Testis (tissue), 2 donors: ENCODE measurements at regions not wholly inside any gene's neighbourhood (a gene's known extent, or its start where the extent isn't known, plus 50 kb on each side); places are given as distances from the start of the nearest gene placed in this dataset.

Experiments
- DNase-seq: peaks from one replicate; pipeline ENCODE4 v3.0.0-alpha.2; 2019
- H3K27ac ChIP-seq, 2 donors: fragments of 200-600 bp; sonication (generic); one replicate each; pipeline ENCODE4 v1.5.1; 2019
- H3K27me3 ChIP-seq: fragments of 200-600 bp; sonication (generic); one replicate; pipeline ENCODE4 v1.5.1; 2019
- H3K36me3 ChIP-seq: fragments of 200-600 bp; sonication (generic); one replicate; pipeline ENCODE4 v1.5.1; 2017; ENCODE audit warnings: low read depth; ENCODE audit errors: missing control alignments
- H3K4me1 ChIP-seq: fragments of 200-600 bp; sonication (generic); one replicate; pipeline ENCODE4 v1.5.1; 2019
- H3K4me3 ChIP-seq, 2 donors: fragments of 200-600 bp; sonication (generic); one replicate each; pipeline ENCODE4 v1.5.1; 2017 to 2019
- H3K9me3 ChIP-seq: fragments of 200-600 bp; sonication (generic); one replicate; pipeline ENCODE4 v1.5.1; 2017
- CTCF ChIP-seq, 3 experiments: fragments of 450-650 bp in 2 of 3; fragments of 200-600 bp in 1 of 3; sonication (generic) in 1 of 3; IDR thresholded peaks; one replicate each; pipeline ENCODE4 v1.5.1; 2016 to 2019; ENCODE audit warnings: antibody characterized with exemption in 3 of 3, mild to moderate bottlenecking in 2 of 3, moderate library complexity in 1 of 3
- POLR2A ChIP-seq: fragments of 450-650 bp; IDR thresholded peaks from one replicate; pipeline ENCODE4 v1.6.1; 2017; ENCODE audit warnings: antibody characterized with exemption, mild to moderate bottlenecking, moderate library complexity
- WGBS, 2 donors: methylation state at CpG; one replicate each; pipeline ENCODE4 v1.1.5; 2018; 5-methylcytosine and 5-hydroxymethylcytosine counted together
- intact Hi-C: fragments of 100-400 bp; cut with DNase I; formaldehyde crosslinking; loops from one replicate; pipeline ENCODE4 v1.15.1; 2023; ENCODE audit warnings: low total_unique reads

DNA sequence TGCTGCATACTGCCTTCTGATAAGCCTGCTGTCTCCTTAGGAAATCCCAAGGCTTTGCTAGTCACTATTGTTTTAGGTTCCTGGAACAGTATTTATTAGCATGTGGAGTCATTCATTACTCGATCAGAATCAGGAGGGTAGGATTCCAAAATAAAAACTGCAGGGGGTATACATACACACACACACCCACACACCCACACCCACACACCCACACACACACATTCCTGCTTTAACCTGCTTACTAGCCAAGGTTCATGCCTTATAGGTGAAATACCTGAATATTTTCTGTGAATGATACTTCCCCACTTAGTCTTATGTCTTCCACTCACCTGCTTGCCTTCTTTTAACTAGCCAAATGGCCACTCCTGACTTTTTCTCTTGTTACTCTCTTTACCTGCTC lies 325.1 kb downstream of the ADGRL2 start:
- no peak for DNase-seq
- Histone ChIP-seq H3K4me3 (no peak overlapping the region), H3K9me3 (no peaks in the 10 kb centered on the region), H3K36me3 (no peaks in the 10 kb centered on the region), H3K4me1 (no peaks in the 10 kb centered on the region), H3K27me3 (no peaks in the 10 kb centered on the region), H3K27ac (no peak overlapping the region)
- 83 to 92% methylated on average over 1 of the region's 1 CpG for WGBS, 2 donors
- no peak for TF ChIP-seq CTCF (IDR thresholded peaks at IDR 0.05)
- no peak for TF ChIP-seq POLR2A
- intact Hi-C loops = no loop called here

GRCh38 chr1:82125119-82125518 lies 324.4 kb downstream of the ADGRL2 start:
- WGBS, 2 donors = 73 to 78% methylated on average over 3 of the region's 3 CpGs
- Histone ChIP-seq H3K27me3 (no peaks in the 10 kb centered on the region), H3K36me3 (no peaks in the 10 kb centered on the region), H3K27ac (no peak overlapping the region), H3K4me1 (no peaks in the 10 kb centered on the region), H3K4me3 (no peak overlapping the region), H3K9me3 (no peaks in the 10 kb centered on the region)
- intact Hi-C loops = no loop called here
- DNase-seq = no peak
- TF ChIP-seq POLR2A (no peak), CTCF (IDR thresholded peaks at IDR 0.05) (no peak)

- Histone ChIP-seq H3K36me3 (no peaks in the 10 kb centered on the region), H3K4me1 (no peaks in the 10 kb centered on the region), H3K27ac (no peak overlapping the region), H3K9me3 (no peaks in the 10 kb centered on the region), H3K27me3 (no peaks in the 10 kb centered on the region), H3K4me3 (no peak overlapping the region)
- 92 to 97% methylated on average over 2 of the region's 2 CpGs for WGBS, 2 donors
- intact Hi-C loops = no loop called here
- DNase-seq = no peak
- TF ChIP-seq POLR2A (no peak), CTCF (IDR thresholded peaks at IDR 0.05) (no peak)
Observed at GRCh38 chr1:82121421-82121820, 320.7 kb downstream of the ADGRL2 start.

DNA sequence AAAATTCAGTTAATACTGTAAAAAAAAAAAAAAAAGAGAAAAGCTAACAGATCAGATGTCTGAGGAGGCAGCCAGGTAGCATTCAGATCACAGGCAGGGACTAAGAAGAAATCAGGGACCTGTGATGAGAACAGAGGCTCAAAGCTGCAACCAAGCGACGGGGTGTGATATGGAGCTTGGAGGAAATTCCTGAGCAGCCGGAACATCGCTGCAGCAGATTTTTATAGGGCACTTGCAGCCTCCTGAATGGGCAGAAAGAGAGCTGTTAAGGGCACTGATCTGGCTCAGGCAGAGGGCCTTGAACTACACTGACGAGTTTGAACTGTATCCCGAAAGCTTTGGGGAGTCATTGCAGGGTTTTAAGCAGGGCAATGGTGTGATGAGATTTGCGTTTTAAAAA lies 315.4 kb downstream of the ADGRL2 start:
- no peaks in the 10 kb centered on the region for H3K4me1 ChIP-seq
- WGBS, 2 donors = 78 to 82% methylated on average over 7 of the region's 7 CpGs
- TF ChIP-seq POLR2A (no peak), CTCF (IDR thresholded peaks at IDR 0.05) (no peak)
- intact Hi-C loops = no loop called here
- H3K27ac ChIP-seq = no peak overlapping the region
- no peak for DNase-seq
- H3K4me3 ChIP-seq = no peak overlapping the region
- H3K36me3 ChIP-seq = no peaks in the 10 kb centered on the region
- no peaks in the 10 kb centered on the region for H3K27me3 ChIP-seq
- no peaks in the 10 kb centered on the region for H3K9me3 ChIP-seq

DNA sequence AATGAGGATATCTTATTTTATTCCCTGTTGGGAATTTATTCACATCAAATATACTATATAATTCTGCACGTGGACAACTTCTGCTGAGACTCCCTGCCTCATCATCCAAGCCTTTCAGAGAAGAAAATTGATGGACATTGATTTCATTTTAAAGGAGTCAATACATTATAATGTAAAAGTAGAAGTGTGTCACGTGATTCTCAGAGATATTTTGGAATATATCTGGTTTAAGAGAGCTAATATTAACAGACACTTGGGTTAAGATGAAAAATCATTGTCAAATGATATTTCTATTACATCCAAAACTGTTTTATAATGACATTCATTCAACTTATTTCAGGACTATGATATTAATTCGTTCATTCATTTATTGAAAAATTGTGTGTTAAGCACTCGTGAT lies 314.2 kb downstream of the ADGRL2 start:
- no peak overlapping the region for H3K27ac ChIP-seq
- intact Hi-C loops = no loop called here
- TF ChIP-seq POLR2A = no peak
- no peak for TF ChIP-seq CTCF (IDR thresholded peaks at IDR 0.05)
- no peak for DNase-seq
- H3K4me3 ChIP-seq = no peak overlapping the region
- WGBS, 2 donors = 90 to 92% methylated on average over 4 of the region's 4 CpGs
- H3K4me1 ChIP-seq = no peaks in the 10 kb centered on the region
- H3K36me3 ChIP-seq = no peaks in the 10 kb centered on the region
- no peaks in the 10 kb centered on the region for H3K9me3 ChIP-seq
- H3K27me3 ChIP-seq = no peaks in the 10 kb centered on the region
